Fibroblast of mammary gland (primary cell): ENCODE measurements at regions not wholly inside any gene's neighbourhood (a gene's known extent, or its start where the extent isn't known, plus 50 kb on each side); places are given as distances from the start of the nearest gene placed in this dataset.

Source experiments
- DNase-seq: peaks from one replicate; pipeline ENCODE4 v3.0.0-alpha.2; 2010; ENCODE audit warnings: low read depth
- H3K4me3 ChIP-seq: 2 replicates; pipeline ENCODE4 v1.5.1; 2011; ENCODE audit warnings: low read depth, mild to moderate bottlenecking, low read length, moderate library complexity; ENCODE audit not compliant: control insufficient read depth
- TF ChIP-seq, protein P1 (sequence below): conservative IDR thresholded peaks from 2 replicates; pipeline ENCODE4 v1.5.1; 2011; ENCODE audit warnings: low read depth, low read length, inconsistent platforms; ENCODE audit not compliant: control insufficient read depth, insufficient read depth

DNA sequence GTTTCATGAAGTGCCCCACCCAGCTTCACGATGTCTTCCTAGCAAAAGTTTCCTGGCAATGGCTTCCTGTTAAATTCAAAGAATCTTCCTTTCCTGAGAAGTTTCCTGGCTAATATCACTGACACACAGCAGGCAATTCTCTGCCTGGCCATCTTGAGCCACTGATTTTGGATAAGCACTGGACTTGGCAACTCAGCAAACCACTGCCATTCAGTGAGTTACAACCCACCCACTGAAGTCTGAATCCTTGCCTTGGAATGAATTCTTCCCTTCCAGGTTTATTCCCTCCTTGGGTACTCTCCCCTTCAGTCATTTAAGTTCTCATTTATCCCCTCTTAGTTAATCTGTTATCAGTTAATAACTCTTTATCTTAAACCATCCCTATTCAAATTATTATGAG is 426.0 kb downstream of the MBD2 start:
- DNase-seq: peak; percentile 56
- H3K4me3 ChIP-seq: no peak overlapping the region
- TF ChIP-seq, protein P1, sequence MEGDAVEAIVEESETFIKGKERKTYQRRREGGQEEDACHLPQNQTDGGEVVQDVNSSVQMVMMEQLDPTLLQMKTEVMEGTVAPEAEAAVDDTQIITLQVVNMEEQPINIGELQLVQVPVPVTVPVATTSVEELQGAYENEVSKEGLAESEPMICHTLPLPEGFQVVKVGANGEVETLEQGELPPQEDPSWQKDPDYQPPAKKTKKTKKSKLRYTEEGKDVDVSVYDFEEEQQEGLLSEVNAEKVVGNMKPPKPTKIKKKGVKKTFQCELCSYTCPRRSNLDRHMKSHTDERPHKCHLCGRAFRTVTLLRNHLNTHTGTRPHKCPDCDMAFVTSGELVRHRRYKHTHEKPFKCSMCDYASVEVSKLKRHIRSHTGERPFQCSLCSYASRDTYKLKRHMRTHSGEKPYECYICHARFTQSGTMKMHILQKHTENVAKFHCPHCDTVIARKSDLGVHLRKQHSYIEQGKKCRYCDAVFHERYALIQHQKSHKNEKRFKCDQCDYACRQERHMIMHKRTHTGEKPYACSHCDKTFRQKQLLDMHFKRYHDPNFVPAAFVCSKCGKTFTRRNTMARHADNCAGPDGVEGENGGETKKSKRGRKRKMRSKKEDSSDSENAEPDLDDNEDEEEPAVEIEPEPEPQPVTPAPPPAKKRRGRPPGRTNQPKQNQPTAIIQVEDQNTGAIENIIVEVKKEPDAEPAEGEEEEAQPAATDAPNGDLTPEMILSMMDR: no peak

DNA sequence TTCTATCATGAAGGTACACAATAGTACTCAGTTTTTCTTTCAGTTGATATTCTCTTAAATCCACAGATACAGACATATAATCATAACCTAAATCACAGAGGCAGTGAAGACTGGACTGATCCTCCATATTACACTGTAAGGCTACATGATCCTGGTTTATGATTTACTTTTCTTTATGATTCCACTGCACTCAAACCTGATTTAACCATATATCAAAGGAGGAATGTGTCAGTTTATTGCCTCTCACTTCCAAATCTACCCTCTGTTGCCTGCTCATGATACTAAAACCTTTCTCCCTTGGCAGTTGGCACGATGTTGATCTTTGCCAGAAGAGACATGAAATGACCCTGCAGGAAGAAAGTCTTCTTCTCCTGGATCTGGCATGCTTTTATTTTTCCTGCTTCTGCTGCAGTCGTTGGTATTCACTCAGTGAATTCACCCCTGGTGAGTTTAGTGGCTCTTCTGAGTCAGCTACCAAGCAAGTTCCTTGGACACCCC is 426.4 kb downstream of the MBD2 start:
- no peak overlapping the region for H3K4me3 ChIP-seq
- TF ChIP-seq, protein P1: no peak
- no peak for DNase-seq

DNA sequence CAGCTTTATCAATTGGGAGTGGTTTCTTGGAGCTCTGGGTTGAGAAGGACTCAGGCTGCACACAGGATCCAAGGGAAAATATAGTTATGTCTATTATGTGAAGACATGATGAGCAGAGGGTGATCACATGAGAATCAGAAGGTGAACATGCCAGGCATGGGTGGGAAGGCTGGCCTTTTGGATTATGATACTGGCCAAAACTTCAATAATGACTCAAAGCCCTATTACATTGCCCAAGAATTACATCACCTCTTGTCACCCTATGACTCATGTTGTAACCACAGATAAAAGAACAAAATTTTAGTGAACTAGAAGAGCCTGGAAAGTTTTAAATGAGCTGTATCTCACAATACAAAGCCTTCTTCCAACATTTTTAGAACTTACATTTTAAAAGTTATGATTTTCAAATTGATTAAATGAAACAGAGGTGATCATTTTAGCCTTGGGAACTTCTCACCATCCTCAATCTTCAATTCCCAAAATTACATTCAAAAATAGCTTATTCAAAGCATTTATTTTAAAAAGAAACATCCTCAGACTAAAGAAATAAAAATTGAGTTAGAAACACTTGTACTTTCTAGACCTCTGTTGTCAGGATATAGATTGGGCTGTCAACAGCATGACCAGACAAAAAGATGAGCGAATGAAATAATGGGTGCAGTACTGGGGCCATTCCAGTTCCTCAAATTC is 428.3 kb downstream of the MBD2 start:
- H3K4me3 ChIP-seq: no peak overlapping the region
- peak; percentile 97 for DNase-seq
- TF ChIP-seq, protein P1: no peak

DNA sequence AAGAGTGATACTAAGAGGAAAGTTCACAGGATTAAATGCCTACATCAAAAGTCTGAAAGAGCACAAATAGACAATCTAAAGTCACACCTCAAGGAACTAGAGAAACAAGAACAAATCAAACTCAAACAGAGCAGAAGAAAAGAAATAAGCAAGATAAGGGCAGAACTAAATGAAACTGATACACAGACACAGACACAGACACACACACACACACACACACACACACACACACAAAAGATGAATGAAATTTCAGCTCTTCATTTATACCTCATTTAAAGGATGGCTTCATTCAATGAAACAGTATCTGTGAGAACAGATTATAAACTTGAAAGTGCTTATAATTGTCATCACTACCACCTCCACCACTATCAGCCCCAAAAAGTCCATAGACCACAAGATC is 428.9 kb downstream of the MBD2 start:
- TF ChIP-seq, protein P1: no peak
- H3K4me3 ChIP-seq: no peak overlapping the region
- DNase-seq: no peak

DNA sequence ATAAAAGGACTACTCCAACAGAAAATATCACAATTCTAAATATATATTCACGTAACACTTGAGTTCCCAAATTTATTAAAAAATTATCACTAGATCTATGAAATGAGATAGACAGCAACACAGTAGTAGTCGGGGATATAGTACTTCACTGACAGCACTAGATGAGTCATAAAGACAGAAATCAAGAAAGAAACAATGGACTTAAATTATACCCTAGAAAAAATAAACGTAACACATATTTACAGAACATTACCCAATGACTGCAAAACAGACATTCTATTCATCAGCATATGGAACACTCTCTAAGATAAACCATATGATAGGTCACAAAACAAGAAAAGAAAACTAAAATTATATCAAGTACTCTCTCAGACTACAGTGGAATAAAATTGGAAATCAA is 429.4 kb downstream of the MBD2 start:
- TF ChIP-seq, protein P1: no peak
- DNase-seq: peak; percentile 73
- H3K4me3 ChIP-seq: no peak overlapping the region

DNA sequence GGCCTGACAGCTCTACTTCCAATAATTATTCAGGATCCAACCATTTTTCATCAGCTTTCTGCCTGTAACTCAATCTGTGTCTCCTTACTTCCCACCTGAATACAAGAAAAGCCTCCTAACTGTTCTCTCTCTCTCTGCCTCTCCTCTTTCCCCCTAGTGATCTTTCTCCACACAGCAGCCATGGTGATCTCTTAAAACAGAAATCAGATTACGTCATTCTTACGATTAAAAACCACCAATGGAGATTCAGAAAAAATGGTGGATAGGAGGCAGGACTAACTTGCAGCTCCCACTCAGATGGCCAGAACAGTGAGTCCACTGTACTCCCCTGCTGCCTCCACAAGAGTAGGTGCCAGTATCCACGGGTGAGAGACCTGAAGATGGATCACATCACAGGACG is 431.7 kb downstream of the MBD2 start:
- no peak for DNase-seq
- no peak overlapping the region for H3K4me3 ChIP-seq
- TF ChIP-seq, protein P1: no peak
